Smooth muscle cell (in vitro differentiated cells): ENCODE measurements at regions not wholly inside any gene's neighbourhood (a gene's known extent, or its start where the extent isn't known, plus 50 kb on each side); places are given as distances from the start of the nearest gene placed in this dataset.
A peak's percentile ranks its signal among the peaks of the same experiment; 100 is the strongest.

ENCODE experiments used
- DNase-seq: peaks from one replicate; lab custom pipeline; 2025; ENCODE audit not compliant: unreplicated experiment; lab: John Stamatoyannopoulos, UW
- H2AFZ ChIP-seq: fragments of 200-600 bp; sonication (generic); 2 replicates; pipeline ENCODE4 v1.6.0; 2016; ENCODE audit warnings: antibody characterized with exemption, low read depth, mild to moderate bottlenecking
- H3F3A ChIP-seq: fragments of 200-600 bp; sonication (generic); 2 replicates; pipeline ENCODE4 v1.6.0; 2017; ENCODE audit warnings: antibody characterized with exemption, low read depth
- H3K27ac ChIP-seq: fragments of 200-600 bp; sonication (generic); 2 replicates; pipeline ENCODE4 v1.5.1; 2016; ENCODE audit warnings: low read depth, mild to moderate bottlenecking
- H3K27me3 ChIP-seq: fragments of 200-600 bp; sonication (generic); 2 replicates; pipeline ENCODE4 v1.6.1; 2016; ENCODE audit warnings: low read depth, mild to moderate bottlenecking
- H3K36me3 ChIP-seq: fragments of 200-600 bp; sonication (generic); 2 replicates; pipeline ENCODE4 v1.5.1; 2016; ENCODE audit warnings: low read depth
- H3K4me1 ChIP-seq: fragments of 200-600 bp; sonication (generic); 2 replicates; pipeline ENCODE4 v1.5.1; 2016; ENCODE audit warnings: low read depth
- H3K4me2 ChIP-seq: fragments of 200-600 bp; sonication (generic); 2 replicates; pipeline ENCODE4 v1.6.0; 2016; ENCODE audit warnings: mild to moderate bottlenecking
- H3K4me3 ChIP-seq: fragments of 200-600 bp; sonication (generic); 2 replicates; pipeline ENCODE4 v1.5.1; 2016; ENCODE audit warnings: mild to moderate bottlenecking
- H3K79me2 ChIP-seq: fragments of 200-600 bp; sonication (generic); 2 replicates; pipeline ENCODE4 v1.6.0; 2016; ENCODE audit warnings: low read depth, mild to moderate bottlenecking
- H3K9ac ChIP-seq: fragments of 200-600 bp; sonication (generic); 2 replicates; pipeline ENCODE4 v1.6.0; 2016; ENCODE audit warnings: low read depth
- H3K9me3 ChIP-seq: fragments of 200-600 bp; sonication (generic); replicated peaks from 2 replicates; pipeline ENCODE4 v1.5.1; 2016; ENCODE audit warnings: low read depth
- H4K20me1 ChIP-seq: fragments of 200-600 bp; sonication (generic); 2 replicates; pipeline ENCODE4 v1.6.0; 2016; ENCODE audit warnings: low read depth
- CTCF ChIP-seq: fragments of 200-600 bp; sonication (generic); IDR thresholded peaks from 2 replicates; pipeline ENCODE4 v1.5.1; 2017; ENCODE audit warnings: borderline replicate concordance, mild to moderate bottlenecking, antibody characterized with exemption; ENCODE audit not compliant: insufficient read depth, poor library complexity, severe bottlenecking
- WGBS: methylation state at CpG from one replicate; pipeline ENCODE4 v1.1.7; 2016; ENCODE audit warnings: low lambda C conversion rate; 5-methylcytosine and 5-hydroxymethylcytosine counted together

DNA sequence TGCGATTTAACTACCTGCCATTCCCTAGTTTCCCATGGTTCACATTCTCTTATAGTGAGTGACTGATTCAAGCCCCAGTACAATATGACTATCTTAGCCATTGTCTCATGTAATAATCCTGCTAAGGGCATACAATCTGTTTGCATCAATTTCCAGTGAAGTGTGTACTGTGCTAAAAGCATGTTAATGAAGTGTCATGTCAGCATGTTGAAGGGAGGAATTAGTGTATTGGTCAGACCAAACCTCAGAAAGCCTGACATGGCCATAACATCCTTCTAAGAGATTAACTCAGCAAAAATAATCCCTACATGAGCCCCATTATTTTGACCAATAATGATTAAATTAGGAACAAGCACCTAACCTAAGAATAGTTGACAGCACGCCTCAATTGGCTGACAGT, 442.4 kb downstream of the ENC1 start:
- TF ChIP-seq CTCF: no peak
- H3F3A ChIP-seq: peaks cover 9% of the 10 kb centered on the region
- H3K27me3 ChIP-seq: no peaks in the 10 kb centered on the region
- no peaks in the 10 kb centered on the region for H3K9me3 ChIP-seq
- WGBS: 88% methylated on average over 2 of the region's 2 CpGs
- no peak overlapping the region for H2AFZ ChIP-seq
- H3K36me3 ChIP-seq: no peaks in the 10 kb centered on the region
- H3K4me3 ChIP-seq: no peak overlapping the region
- H3K4me1 ChIP-seq: no peaks in the 10 kb centered on the region
- no peaks in the 10 kb centered on the region for H4K20me1 ChIP-seq
- H3K79me2 ChIP-seq: no peaks in the 10 kb centered on the region
- no peak overlapping the region for H3K4me2 ChIP-seq
- no peak for DNase-seq
- H3K27ac ChIP-seq: peak overlapping the region; percentile 82
- H3K9ac ChIP-seq: no peak overlapping the region

- Histone ChIP-seq H2AFZ (no peak overlapping the region), H3K27me3 (no peaks in the 10 kb centered on the region), H3K27ac (no peak overlapping the region), H3K36me3 (no peaks in the 10 kb centered on the region), H3K4me1 (no peaks in the 10 kb centered on the region), H3K9me3 (no peaks in the 10 kb centered on the region), H3K4me3 (no peak overlapping the region), H4K20me1 (no peaks in the 10 kb centered on the region), H3K9ac (no peak overlapping the region), H3K4me2 (no peak overlapping the region), H3K79me2 (no peaks in the 10 kb centered on the region), H3F3A (peaks cover 9% of the 10 kb centered on the region)
- WGBS: 88% methylated on average over 2 of the region's 2 CpGs
- TF ChIP-seq CTCF: no peak
- DNase-seq: no peak
Measured at GRCh38 chr5:74196233-74196632, 444.3 kb downstream of the ENC1 start.

- H3K4me3 ChIP-seq: no peak overlapping the region
- H3K4me2 ChIP-seq: no peak overlapping the region
- no peak overlapping the region for H3K9ac ChIP-seq
- no peaks in the 10 kb centered on the region for H3K27me3 ChIP-seq
- no peaks in the 10 kb centered on the region for H3K4me1 ChIP-seq
- 64% methylated on average over 4 of the region's 4 CpGs for WGBS
- H3K27ac ChIP-seq: no peak overlapping the region
- H2AFZ ChIP-seq: no peak overlapping the region
- H3F3A ChIP-seq: peaks cover 1% of the 10 kb centered on the region
- no peak for TF ChIP-seq CTCF
- no peaks in the 10 kb centered on the region for H3K36me3 ChIP-seq
- no peak for DNase-seq
- H3K79me2 ChIP-seq: no peaks in the 10 kb centered on the region
- H3K9me3 ChIP-seq: no peaks in the 10 kb centered on the region
- H4K20me1 ChIP-seq: no peaks in the 10 kb centered on the region
Measured at GRCh38 chr5:74194196-74194595, 446.3 kb downstream of the ENC1 start.

GRCh38 chr5:74192606-74193299, 447.8 kb downstream of the ENC1 start:
- Histone ChIP-seq H2AFZ (peak overlapping the region; percentile 28), H3K9ac (peak overlapping the region; percentile 26), H3K9me3 (no peaks in the 10 kb centered on the region), H3K36me3 (no peaks in the 10 kb centered on the region), H3K27ac (peak overlapping the region; percentile 55), H3K4me1 (peaks cover 8% of the 10 kb centered on the region), H3F3A (no peaks in the 10 kb centered on the region), H3K4me3 (no peak overlapping the region), H3K79me2 (no peaks in the 10 kb centered on the region), H3K27me3 (no peaks in the 10 kb centered on the region), H4K20me1 (no peaks in the 10 kb centered on the region), H3K4me2 (peak overlapping the region; percentile 23)
- TF ChIP-seq CTCF: no peak
- DNase-seq: no peak
- WGBS: 44% methylated on average over 9 of the region's 9 CpGs
